Endothelial cell of umbilical vein (primary cell): ENCODE measurements at regions not wholly inside any gene's neighbourhood (a gene's known extent, or its start where the extent isn't known, plus 50 kb on each side); places are given as distances from the start of the nearest gene placed in this dataset.

Experiments used
- EZH2 ChIP-seq: IDR thresholded peaks from 2 replicates; pipeline ENCODE4 v1.6.1; 2012; ENCODE audit warnings: borderline replicate concordance, low read depth, mild to moderate bottlenecking, moderate library complexity, low read length, inconsistent platforms; ENCODE audit not compliant: severe bottlenecking
- GATA2 ChIP-seq: IDR thresholded peaks from 2 replicates; pipeline ENCODE4 v1.7.0; 2011; ENCODE audit warnings: low read depth, mild to moderate bottlenecking, moderate library complexity, mixed read lengths, low read length; ENCODE audit not compliant: insufficient read length, insufficient read depth
- JUN ChIP-seq: IDR thresholded peaks from 2 replicates; pipeline ENCODE4 v1.6.1; 2011; ENCODE audit warnings: borderline replicate concordance, low read depth; ENCODE audit not compliant: insufficient read length, insufficient read depth
- MYC ChIP-seq: IDR thresholded peaks from one replicate; pipeline ENCODE4 v1.6.1; 2011; ENCODE audit warnings: mild to moderate bottlenecking, low read depth, low read length
- POLR2A ChIP-seq: IDR thresholded peaks from 2 replicates; pipeline ENCODE4 v1.6.1; 2012; ENCODE audit warnings: low read depth, mild to moderate bottlenecking, control low read depth, low read length
- POLR2AphosphoS5 ChIP-seq: IDR thresholded peaks from 2 replicates; pipeline ENCODE4 v1.6.1; 2012; ENCODE audit warnings: low read depth, mild to moderate bottlenecking, control low read depth, low read length, moderate library complexity; ENCODE audit not compliant: insufficient read depth
- TF ChIP-seq, protein P1 (sequence below), 2 donors: IDR thresholded peaks; 1 replicate in 1 of 2; 2 replicates in 1 of 2; pipeline ENCODE4 v1.5.1; 2011; ENCODE audit warnings: low read length in 2 of 2, mild to moderate bottlenecking in 2 of 2, moderate library complexity in 2 of 2, control low read depth in 1 of 2, inconsistent platforms in 1 of 2, low read depth in 1 of 2; ENCODE audit not compliant: insufficient read depth in 1 of 2; ENCODE audit errors: extremely low read depth in 1 of 2

DNA sequence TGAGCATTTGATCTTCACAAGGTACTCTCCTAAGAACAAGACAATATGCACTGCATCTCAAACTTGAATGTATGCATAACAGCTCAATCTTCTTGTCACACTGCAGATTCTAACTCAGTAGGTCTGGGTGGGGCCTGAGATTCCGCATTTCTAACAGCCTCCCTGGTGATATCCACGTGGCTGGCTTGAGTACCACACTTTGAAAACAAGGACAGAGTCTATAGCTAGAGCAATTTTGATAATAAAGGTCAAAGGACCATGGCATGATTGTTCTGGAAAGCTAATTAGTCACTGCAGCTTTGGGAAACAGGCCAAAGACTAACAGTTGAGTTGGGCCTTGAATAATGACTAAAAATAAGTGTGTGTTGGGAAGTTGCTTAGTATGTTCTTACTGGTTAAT lies 213.3 kb downstream of the GBA3 start:
- TF ChIP-seq POLR2A = no peak
- TF ChIP-seq, protein P1, sequence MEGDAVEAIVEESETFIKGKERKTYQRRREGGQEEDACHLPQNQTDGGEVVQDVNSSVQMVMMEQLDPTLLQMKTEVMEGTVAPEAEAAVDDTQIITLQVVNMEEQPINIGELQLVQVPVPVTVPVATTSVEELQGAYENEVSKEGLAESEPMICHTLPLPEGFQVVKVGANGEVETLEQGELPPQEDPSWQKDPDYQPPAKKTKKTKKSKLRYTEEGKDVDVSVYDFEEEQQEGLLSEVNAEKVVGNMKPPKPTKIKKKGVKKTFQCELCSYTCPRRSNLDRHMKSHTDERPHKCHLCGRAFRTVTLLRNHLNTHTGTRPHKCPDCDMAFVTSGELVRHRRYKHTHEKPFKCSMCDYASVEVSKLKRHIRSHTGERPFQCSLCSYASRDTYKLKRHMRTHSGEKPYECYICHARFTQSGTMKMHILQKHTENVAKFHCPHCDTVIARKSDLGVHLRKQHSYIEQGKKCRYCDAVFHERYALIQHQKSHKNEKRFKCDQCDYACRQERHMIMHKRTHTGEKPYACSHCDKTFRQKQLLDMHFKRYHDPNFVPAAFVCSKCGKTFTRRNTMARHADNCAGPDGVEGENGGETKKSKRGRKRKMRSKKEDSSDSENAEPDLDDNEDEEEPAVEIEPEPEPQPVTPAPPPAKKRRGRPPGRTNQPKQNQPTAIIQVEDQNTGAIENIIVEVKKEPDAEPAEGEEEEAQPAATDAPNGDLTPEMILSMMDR (IDR thresholded peaks at IDR 0.05; ENCODE audit: extremely low read depth in 1 of 2, insufficient read depth in 1 of 2, low read depth in 1 of 2, low read length in 2 of 2) = no peak
- no peak for TF ChIP-seq POLR2AphosphoS5
- TF ChIP-seq EZH2 = no peak
- no peak for TF ChIP-seq JUN
- TF ChIP-seq GATA2 = no peak
- TF ChIP-seq MYC = no peak
